ENCODE measurements at regions not wholly inside any gene's neighbourhood (a gene's known extent, or its start where the extent isn't known, plus 50 kb on each side); places are given as distances from the start of the nearest gene placed in this dataset.
A peak's percentile ranks its signal among the peaks of the same experiment; 100 is the strongest.

DNA sequence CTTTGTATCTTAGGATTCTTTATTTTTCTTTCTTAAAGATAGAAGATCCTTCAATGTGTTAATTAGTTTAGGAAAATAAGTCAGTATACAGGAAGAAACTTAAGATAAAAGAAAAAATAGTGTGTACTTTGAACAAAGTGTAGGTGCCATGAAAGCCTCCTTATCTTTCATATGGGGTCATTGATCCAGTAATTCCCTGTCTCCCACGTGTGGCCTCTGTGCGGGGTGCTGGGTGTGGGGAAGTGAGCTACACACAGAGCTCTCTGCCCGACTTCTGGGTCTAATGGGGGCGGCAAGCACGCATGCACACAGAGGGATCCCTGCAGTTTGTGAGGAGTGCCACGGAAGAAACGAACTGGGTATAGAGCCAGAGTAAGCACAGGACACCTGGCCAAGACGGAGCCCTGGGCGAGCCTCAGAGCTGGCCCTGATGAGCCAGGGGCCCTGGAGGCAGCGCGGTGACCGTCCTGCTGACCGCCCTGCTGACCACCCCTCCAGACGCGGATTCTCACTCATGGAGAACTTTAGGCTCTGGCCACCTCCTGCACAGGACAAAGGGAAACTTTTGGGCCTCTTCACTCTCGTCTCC, 253.5 kb downstream of the ACKR3 start:
- no peak overlapping the region for H3K4me3 ChIP-seq (ENCODE audit: low read depth, poor library complexity, severe bottlenecking)
- intact Hi-C loops (cut with DNase I; ENCODE audit: low total_unique reads): no loop called here
- peak in 1 of 2 donors; percentile 71 for DNase-seq (ENCODE audit: low spot score in 2 of 2)
- WGBS, 2 donors: 93 to 96% methylated on average over 16 of the region's 16 CpGs
- TF ChIP-seq, protein P1, sequence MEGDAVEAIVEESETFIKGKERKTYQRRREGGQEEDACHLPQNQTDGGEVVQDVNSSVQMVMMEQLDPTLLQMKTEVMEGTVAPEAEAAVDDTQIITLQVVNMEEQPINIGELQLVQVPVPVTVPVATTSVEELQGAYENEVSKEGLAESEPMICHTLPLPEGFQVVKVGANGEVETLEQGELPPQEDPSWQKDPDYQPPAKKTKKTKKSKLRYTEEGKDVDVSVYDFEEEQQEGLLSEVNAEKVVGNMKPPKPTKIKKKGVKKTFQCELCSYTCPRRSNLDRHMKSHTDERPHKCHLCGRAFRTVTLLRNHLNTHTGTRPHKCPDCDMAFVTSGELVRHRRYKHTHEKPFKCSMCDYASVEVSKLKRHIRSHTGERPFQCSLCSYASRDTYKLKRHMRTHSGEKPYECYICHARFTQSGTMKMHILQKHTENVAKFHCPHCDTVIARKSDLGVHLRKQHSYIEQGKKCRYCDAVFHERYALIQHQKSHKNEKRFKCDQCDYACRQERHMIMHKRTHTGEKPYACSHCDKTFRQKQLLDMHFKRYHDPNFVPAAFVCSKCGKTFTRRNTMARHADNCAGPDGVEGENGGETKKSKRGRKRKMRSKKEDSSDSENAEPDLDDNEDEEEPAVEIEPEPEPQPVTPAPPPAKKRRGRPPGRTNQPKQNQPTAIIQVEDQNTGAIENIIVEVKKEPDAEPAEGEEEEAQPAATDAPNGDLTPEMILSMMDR (IDR thresholded peaks at IDR 0.05): no peak
- TF ChIP-seq POLR2A (IDR thresholded peaks at IDR 0.05): no peak

DNA sequence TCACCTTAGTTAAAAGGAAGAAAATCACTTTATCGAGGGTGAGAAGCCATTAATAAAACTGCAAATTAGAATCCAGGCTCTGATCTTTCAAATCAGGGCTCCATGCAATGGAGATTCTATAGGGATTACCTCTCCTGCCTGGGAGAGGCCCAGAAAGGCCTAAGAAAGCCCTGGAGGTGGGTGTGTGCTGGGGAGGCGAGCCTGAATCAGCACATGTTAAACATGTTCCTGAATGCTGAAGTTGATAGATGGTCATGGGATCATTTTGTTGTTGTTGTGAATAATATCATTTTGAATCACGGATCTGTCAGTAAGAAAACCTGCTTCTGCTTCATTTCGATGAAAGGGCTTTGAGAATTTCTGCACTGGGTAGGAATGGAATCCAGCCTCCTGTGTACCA, 254.3 kb downstream of the ACKR3 start:
- no peak overlapping the region for H3K4me3 ChIP-seq (ENCODE audit: low read depth, poor library complexity, severe bottlenecking)
- TF ChIP-seq, protein P1 (IDR thresholded peaks at IDR 0.05): no peak
- TF ChIP-seq POLR2A (IDR thresholded peaks at IDR 0.05): no peak
- peak in 1 of 2 donors; percentile 34 for DNase-seq (ENCODE audit: low spot score in 2 of 2)
- 58 to 65% methylated on average over 4 of the region's 4 CpGs for WGBS, 2 donors
- intact Hi-C loops (cut with DNase I; ENCODE audit: low total_unique reads): no loop called here

DNA sequence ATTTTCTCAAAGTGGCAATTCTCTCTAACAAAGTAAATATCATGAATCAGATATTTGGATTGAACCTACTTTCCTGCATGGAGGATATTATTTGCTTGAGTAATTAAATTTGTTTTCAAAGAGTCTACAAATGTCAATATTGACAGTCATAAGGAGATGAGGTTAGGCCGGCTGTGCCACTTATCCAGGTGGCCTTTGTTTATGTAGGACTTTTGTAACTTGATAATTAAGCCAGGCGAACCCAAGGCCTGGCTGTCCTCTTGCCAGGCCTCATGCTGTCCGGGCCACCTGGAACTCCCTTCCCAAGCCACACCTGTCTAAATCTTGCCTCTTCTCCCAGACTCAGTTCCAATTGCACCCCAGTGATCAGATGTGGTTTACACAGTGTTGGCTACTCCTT, 255.2 kb downstream of the ACKR3 start:
- WGBS, 2 donors: 80 to 87% methylated on average over 3 of the region's 3 CpGs
- peak in 1 of 2 donors; percentile 42 for DNase-seq (ENCODE audit: low spot score in 2 of 2)
- no peak for TF ChIP-seq POLR2A (IDR thresholded peaks at IDR 0.05)
- TF ChIP-seq, protein P1 (IDR thresholded peaks at IDR 0.05): no peak
- H3K4me3 ChIP-seq (ENCODE audit: low read depth, poor library complexity, severe bottlenecking): no peak overlapping the region
- intact Hi-C loops (cut with DNase I; ENCODE audit: low total_unique reads): no loop called here

DNA sequence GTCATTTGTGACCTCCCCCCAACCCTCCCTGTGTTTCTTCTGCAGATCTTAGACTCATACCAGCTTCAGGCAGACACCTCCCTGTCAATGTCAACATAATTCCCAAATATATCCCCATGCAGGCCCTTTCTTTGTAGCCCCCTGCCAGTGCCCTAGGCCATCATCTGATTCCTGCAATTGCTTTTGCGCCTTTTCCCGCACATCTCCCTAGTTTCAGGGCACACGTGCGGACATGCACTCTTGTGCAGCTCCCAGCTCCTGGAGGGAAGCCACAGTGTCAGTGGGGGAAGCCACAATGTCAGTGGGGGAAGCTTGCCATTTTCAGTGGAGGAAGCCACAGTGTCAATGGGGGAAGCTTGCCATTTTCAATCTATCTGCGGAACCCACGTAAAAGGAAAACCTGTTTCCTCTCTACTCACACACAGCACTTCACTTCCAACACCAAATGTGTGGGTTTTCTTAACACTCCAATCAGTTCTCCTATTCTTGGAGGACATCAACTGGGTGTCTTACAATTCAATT, 256.4 kb downstream of the ACKR3 start:
- no peak overlapping the region for H3K4me3 ChIP-seq (ENCODE audit: low read depth, poor library complexity, severe bottlenecking)
- TF ChIP-seq, protein P1 (IDR thresholded peaks at IDR 0.05): no peak
- TF ChIP-seq POLR2A (IDR thresholded peaks at IDR 0.05): no peak
- intact Hi-C loops (cut with DNase I; ENCODE audit: low total_unique reads): no loop called here
- DNase-seq (ENCODE audit: low spot score in 2 of 2): no peak
- 82 to 83% methylated on average over 6 of the region's 6 CpGs for WGBS, 2 donors

DNA sequence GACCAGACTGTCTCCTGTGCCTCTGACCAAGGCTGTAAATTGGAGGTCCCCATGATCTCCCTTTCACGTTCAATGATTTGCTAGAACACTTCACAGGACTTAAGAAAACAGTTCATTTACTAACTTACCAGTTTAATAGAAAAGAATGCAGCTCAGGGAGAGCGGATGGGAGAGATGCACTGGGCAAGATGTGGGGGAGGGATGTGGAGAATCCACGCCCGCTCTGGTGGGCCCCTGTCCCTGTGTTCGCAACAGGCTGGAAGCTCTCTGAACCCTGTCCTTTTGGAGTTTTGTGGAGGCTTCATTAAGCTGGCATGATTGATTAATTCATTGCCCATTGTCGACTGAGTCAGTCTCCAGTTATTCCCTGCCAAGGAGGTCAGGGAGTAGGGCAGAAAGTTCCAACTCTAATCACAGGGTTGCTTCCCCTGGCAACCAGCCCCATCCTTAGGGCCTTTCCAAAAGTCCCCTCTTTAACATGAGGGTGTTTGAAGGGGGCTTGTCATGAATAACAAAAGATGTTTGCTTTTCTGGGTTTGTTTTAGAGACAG, 257.1 kb downstream of the ACKR3 start:
- 76 to 86% methylated on average over 6 of the region's 6 CpGs for WGBS, 2 donors
- no peak overlapping the region for H3K4me3 ChIP-seq (ENCODE audit: low read depth, poor library complexity, severe bottlenecking)
- TF ChIP-seq, protein P1 (IDR thresholded peaks at IDR 0.05): no peak
- no peak for TF ChIP-seq POLR2A (IDR thresholded peaks at IDR 0.05)
- intact Hi-C loops (cut with DNase I; ENCODE audit: low total_unique reads): no loop called here
- no peak for DNase-seq (ENCODE audit: low spot score in 2 of 2)
